ENCODE measurements at regions not wholly inside any gene's neighbourhood (a gene's known extent, or its start where the extent isn't known, plus 50 kb on each side); places are given as distances from the start of the nearest gene placed in this dataset.

DNA sequence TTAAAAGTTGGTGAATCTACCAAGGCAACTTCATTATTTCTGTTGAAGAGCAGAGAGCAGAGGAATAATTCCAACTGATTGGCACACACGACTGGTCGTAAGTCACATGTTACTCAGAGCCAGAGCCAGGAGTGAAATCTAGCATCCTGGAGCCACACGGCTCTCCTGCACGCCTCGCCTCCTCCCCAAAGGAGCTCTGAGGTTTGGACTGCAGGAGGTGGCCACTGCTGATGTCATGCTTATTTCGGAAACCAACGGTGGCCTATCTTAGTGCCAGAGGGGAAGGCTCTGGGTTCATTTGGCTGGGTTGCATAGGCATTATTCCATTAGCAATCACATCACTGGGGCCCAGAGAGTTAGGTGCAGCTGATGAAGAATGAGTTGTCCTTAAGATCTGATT, 123.5 kb upstream of the RALGAPA2 start:
- Histone ChIP-seq H3K27me3 (replicated peaks) (no peaks in the 10 kb centered on the region; the same call in 1 of the 2 replicates), H3K4me1 (replicated peaks) (no peaks in the 10 kb centered on the region), H3K9me3 (replicated peaks) (no peaks in the 10 kb centered on the region), H3K36me3 (no peaks in the 10 kb centered on the region), H3K4me3 (no peak overlapping the region), H3K27ac (no peak overlapping the region)
- no peak for DNase-seq (ENCODE audit: low read depth in 1 of 2, low spot score in 2 of 2)

DNA sequence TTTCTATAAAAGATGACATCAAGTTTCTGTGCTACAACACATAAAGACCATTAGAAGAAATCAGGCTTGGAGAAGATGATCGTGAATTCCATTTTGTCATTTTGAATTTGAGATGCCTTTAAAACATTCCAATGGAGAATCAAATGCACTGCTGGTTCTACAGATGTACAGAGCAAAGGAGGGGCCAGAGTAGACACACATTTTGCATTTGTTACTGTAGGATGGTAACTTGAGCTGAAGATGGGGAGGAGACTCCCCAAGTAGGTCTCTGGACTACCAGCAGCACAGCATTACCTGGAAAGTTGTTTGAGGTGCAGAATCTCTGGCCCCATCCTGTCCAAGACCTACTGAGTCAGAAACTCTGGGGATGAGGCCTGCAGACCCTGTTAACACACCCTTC, 121.6 kb upstream of the RALGAPA2 start:
- H3K36me3 ChIP-seq: no peaks in the 10 kb centered on the region
- no peak overlapping the region for H3K4me3 ChIP-seq
- DNase-seq (ENCODE audit: low read depth in 1 of 2, low spot score in 2 of 2): no peak
- H3K27me3 ChIP-seq (replicated peaks): no peaks in the 10 kb centered on the region; the same call in 1 of the 2 replicates
- H3K9me3 ChIP-seq (replicated peaks): no peaks in the 10 kb centered on the region
- H3K4me1 ChIP-seq (replicated peaks): no peaks in the 10 kb centered on the region
- H3K27ac ChIP-seq: no peak overlapping the region

DNA sequence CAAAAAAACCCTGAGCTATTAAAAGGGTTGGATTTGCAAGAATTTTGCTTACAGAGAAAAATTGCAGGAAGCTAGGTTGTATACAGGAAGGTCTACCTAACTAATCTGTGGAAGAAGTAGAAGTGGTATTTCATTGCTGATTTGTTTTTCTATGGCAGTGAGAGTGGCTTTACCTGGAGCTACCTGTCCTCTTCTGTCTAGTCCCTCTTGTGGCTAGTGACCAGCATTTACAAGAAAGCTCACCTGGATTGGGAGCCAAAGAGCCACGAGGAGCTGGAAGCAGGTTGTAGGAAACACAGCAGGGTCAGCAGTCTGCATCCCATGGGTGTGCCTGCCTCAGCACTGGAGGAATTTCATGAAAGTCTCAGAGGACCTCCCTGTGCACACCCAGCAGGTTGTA, 120.3 kb upstream of the RALGAPA2 start:
- H3K4me3 ChIP-seq: no peak overlapping the region
- H3K4me1 ChIP-seq (replicated peaks): no peaks in the 10 kb centered on the region
- H3K9me3 ChIP-seq (replicated peaks): no peaks in the 10 kb centered on the region
- H3K36me3 ChIP-seq: no peaks in the 10 kb centered on the region
- no peak for DNase-seq (ENCODE audit: low read depth in 1 of 2, low spot score in 2 of 2)
- H3K27me3 ChIP-seq (replicated peaks): no peaks in the 10 kb centered on the region; the same call in 1 of the 2 replicates
- H3K27ac ChIP-seq: no peak overlapping the region

DNA sequence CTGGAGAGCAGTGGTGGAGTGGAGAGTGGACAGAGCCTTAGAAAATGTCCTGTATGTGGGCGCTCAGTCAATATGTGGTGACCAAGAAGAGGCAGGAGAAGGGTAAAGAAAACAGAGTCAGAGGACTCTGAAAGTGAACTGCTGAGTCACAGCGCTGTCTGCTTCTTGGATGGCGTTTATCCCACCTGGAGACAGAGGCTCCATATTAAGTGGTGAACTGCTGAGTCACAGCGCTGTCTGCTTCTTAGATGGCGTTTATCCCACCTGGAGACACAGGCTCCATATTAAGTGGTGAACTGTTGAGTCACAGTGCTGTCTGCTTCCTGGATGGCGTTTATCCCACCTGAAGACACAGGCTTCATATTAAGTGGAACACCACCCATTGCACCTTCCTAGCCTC, 119.3 kb upstream of the RALGAPA2 start:
- Histone ChIP-seq H3K27ac (no peak overlapping the region), H3K9me3 (replicated peaks) (no peaks in the 10 kb centered on the region), H3K4me3 (no peak overlapping the region), H3K4me1 (replicated peaks) (no peaks in the 10 kb centered on the region), H3K27me3 (replicated peaks) (no peaks in the 10 kb centered on the region), H3K36me3 (no peaks in the 10 kb centered on the region)
- DNase-seq (ENCODE audit: low read depth in 1 of 2, low spot score in 2 of 2): no peak

DNA sequence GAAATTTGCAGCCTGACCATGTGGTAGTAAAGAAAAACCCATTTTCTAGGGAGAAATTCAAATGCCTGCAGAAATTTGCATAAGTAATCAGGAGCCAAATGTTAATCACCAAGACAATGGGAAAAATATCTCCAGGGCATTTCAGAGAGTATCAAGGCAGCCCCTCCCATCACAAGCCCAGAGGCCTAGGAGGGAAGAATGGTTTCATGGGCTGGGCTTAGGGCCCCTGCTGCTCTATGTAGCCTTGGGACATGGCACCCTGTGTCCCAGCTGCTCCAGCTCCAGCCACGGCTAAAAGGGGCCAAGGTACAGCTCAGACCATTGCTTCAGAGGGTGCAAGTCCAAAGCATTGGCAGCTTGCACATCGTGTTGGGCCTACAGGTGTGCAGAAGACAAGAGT, 117.2 kb upstream of the RALGAPA2 start:
- Histone ChIP-seq H3K9me3 (replicated peaks) (no peaks in the 10 kb centered on the region), H3K27me3 (replicated peaks) (no peaks in the 10 kb centered on the region), H3K4me3 (no peak overlapping the region), H3K27ac (no peak overlapping the region), H3K4me1 (replicated peaks) (no peaks in the 10 kb centered on the region), H3K36me3 (no peaks in the 10 kb centered on the region)
- DNase-seq (ENCODE audit: low read depth in 1 of 2, low spot score in 2 of 2): no peak

DNA sequence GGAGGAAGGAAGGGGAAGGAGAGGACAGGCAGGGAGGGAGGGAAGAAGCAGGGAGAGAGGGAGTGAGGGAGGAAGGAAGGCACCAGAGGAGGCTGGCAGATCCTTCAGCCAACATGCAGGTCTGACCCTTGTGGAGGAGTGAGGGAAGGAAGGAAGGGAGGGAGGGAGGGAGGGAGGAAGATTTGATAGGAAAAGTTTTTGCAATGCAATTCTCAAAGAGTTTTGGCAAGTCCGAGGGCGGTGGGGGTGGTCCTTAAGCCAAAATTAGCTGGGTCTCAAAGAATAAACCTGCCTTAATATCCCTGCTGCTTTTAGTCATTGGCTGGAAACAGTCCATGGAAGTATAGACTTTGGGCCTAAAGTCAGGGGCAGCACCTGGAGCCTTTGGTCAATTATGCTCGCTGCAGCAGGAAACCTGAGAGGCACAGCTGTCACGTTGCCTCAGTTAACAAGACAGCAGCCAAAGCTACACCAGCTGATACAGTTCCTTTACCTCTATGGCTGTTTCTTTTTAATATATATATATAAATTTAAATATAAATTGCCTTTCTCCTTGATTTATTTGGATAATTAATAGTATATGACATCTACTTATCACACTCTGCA, 115.7 kb upstream of the RALGAPA2 start:
- H3K27ac ChIP-seq: no peak overlapping the region
- no peak for DNase-seq (ENCODE audit: low read depth in 1 of 2, low spot score in 2 of 2)
- no peaks in the 10 kb centered on the region for H3K36me3 ChIP-seq
- H3K27me3 ChIP-seq (replicated peaks): no peaks in the 10 kb centered on the region
- H3K4me3 ChIP-seq: no peak overlapping the region
- no peaks in the 10 kb centered on the region for H3K9me3 ChIP-seq (replicated peaks)
- no peaks in the 10 kb centered on the region for H3K4me1 ChIP-seq (replicated peaks)

DNA sequence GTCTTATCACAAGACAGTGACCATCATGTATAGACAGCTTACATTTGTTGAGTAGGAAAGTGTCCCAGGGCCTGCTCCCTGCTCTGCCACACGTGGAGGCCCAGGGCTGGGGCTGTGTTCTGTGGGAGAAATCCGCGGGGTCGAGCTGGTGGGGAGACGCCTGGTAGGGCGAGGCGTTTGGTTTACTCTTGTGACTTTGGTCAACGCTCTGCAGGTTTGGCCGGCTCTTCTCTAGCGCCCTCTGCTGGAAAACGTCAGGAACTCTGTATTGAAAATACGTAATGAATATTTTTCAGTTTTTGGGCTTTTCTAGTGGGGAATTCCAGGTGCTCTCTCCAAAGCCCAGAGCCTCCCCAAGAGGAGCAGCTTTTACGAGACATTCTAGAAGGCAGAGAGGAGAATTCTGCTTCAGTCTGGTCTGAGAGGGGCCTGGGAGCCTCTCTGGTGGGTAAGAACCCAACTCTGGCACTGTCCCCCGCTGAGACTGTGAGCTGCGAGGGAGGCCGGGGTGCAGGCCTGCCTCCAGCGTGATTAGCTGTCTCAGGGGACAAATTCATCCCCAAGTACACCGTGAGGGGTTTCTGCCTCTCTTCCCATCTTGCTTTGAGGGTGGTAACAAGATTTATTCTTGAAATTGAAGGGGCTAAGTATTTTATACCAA, 112.6 kb upstream of the RALGAPA2 start:
- H3K36me3 ChIP-seq: no peaks in the 10 kb centered on the region
- no peak overlapping the region for H3K27ac ChIP-seq
- no peaks in the 10 kb centered on the region for H3K27me3 ChIP-seq (replicated peaks)
- no peaks in the 10 kb centered on the region for H3K4me1 ChIP-seq (replicated peaks)
- H3K9me3 ChIP-seq (replicated peaks): no peaks in the 10 kb centered on the region
- H3K4me3 ChIP-seq: no peak overlapping the region
- peak in 1 of 2 experiments; percentile 9 for DNase-seq (ENCODE audit: low read depth in 1 of 2, low spot score in 2 of 2)

DNA sequence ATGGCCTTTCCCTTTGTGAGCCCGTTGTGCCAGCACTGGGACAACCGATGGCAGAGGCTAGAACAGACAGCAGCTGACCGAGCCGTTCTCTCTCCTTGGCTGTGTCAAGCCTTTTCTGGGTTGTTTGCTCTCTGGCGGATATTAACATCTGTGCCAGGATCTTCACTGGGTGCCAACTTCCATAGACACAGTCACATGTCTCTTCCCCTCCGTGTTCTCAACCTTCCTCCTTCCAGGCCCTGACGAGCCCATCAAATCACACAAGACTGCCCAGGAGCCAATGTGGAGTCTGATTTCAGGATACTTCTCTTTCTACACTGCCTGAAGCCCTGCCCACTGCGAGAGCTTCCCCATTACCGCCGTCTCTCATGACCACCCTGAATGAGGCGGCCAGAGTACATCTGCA, 111.0 kb upstream of the RALGAPA2 start:
- Histone ChIP-seq H3K27me3 (replicated peaks) (no peaks in the 10 kb centered on the region), H3K4me1 (replicated peaks) (no peaks in the 10 kb centered on the region), H3K9me3 (replicated peaks) (no peaks in the 10 kb centered on the region), H3K27ac (no peak overlapping the region), H3K4me3 (no peak overlapping the region), H3K36me3 (no peaks in the 10 kb centered on the region)
- no peak for DNase-seq (ENCODE audit: low read depth in 1 of 2, low spot score in 2 of 2)

DNA sequence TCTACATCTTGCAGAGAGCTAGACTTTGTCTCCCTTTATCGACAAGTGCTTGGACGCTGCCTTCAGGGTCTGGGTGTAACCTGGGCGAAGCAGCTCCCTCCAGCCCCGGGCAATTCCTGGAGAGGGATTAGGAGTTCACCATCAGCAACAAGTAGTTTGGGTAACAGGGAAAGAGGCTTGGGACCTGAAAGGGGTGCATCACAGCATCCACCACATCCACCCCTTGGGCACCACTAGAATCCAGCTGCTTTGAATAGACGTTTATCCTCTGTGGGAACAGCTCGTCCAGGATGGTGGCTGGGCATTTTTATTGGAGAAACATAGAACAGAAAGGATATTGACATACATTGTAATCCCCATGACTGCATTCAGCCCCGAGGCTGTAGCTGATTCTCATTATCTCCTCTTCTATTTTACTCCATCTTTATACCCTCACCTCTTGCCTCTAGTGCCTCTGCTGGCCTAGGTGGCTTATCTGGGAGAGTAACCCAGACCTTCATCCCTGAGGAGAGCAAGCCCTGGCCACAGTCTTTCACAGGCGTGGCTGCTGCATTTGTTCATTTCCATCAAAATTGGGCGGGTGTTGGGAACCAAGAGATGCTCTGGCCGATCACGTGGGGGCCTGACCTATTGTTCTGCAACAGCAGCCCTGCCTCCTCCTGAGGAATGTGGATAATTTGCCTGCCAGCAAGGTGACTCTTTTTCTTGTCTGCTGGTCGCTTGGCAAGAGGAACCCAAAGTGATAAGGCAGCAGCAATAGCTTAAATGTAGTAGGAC, 109.2 kb upstream of the RALGAPA2 start:
- Histone ChIP-seq H3K4me3 (no peak overlapping the region), H3K9me3 (replicated peaks) (no peaks in the 10 kb centered on the region), H3K27me3 (replicated peaks) (no peaks in the 10 kb centered on the region), H3K4me1 (replicated peaks) (no peaks in the 10 kb centered on the region), H3K27ac (no peak overlapping the region), H3K36me3 (no peaks in the 10 kb centered on the region)
- no peak for DNase-seq (ENCODE audit: low read depth in 1 of 2, low spot score in 2 of 2)

DNA sequence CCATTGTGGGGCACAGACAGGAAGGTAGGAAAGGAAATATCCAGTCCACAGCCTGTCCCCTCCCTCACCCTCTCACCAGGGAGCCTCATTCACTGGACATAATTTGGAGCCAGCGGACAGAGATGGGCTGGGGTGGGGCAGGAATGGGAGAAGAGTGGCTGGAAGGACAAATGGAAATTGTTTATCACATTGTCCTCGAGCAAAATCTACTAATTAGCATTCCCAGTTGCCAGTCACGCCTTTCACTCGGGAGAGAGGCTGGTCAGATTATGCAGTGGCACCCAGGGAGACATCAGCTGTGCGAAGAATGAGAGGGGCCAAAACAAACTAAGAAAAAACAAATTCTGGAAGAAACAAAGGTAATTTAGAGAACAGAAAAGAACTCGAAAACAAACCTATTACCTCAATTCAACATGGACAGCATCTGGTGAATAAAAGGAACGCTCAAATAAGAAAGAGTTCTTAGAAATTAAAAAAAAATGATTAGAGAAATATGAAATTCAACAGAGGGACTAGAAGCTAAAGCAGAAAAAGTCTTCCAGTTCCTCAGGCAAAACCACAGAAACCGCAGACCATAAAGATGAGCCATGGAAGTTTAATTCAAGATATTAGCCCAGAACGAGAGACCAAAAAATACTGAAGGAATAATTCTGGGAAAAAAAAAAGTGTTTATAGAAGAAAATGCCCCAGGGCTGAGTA, 108.5 kb upstream of the RALGAPA2 start:
- Histone ChIP-seq H3K4me3 (no peak overlapping the region), H3K4me1 (replicated peaks) (no peaks in the 10 kb centered on the region)
- no peak for DNase-seq (ENCODE audit: low read depth in 1 of 2, low spot score in 2 of 2)

DNA sequence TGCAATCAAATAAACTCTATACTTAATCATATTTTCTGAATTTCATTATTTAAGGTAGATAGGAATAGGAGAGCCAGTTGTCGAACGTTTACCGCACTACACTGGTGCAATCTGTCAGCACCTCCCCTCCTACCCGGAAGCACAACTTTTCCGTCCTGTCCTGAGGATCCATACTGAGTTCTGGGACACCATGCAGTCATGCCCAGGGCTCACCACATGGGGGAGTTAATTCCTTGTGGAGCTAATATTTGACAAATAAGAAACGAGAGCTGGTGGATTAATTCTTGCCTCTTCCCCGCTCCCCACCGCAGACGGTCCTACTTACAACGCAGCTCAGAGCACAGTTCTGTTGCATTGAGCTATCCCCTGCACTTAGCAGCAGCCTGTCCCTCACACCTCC, 107.7 kb upstream of the RALGAPA2 start:
- no peak for DNase-seq (ENCODE audit: low read depth in 1 of 2, low spot score in 2 of 2)
- Histone ChIP-seq H3K36me3 (no peaks in the 10 kb centered on the region), H3K27ac (no peak overlapping the region), H3K27me3 (replicated peaks) (0 out of 2 replicates have a peak, but pooled peaks cover 2% of the 10 kb centered on the region), H3K4me1 (replicated peaks) (no peaks in the 10 kb centered on the region), H3K4me3 (no peak overlapping the region), H3K9me3 (replicated peaks) (no peaks in the 10 kb centered on the region)

More for the DNA sequence above, 108.5 kb upstream of the RALGAPA2 start:
- no peaks in the 10 kb centered on the region for H3K9me3 ChIP-seq (replicated peaks)
- H3K27me3 ChIP-seq (replicated peaks): no peaks in the 10 kb centered on the region
- no peak overlapping the region for H3K27ac ChIP-seq
- H3K36me3 ChIP-seq: no peaks in the 10 kb centered on the region

DNA sequence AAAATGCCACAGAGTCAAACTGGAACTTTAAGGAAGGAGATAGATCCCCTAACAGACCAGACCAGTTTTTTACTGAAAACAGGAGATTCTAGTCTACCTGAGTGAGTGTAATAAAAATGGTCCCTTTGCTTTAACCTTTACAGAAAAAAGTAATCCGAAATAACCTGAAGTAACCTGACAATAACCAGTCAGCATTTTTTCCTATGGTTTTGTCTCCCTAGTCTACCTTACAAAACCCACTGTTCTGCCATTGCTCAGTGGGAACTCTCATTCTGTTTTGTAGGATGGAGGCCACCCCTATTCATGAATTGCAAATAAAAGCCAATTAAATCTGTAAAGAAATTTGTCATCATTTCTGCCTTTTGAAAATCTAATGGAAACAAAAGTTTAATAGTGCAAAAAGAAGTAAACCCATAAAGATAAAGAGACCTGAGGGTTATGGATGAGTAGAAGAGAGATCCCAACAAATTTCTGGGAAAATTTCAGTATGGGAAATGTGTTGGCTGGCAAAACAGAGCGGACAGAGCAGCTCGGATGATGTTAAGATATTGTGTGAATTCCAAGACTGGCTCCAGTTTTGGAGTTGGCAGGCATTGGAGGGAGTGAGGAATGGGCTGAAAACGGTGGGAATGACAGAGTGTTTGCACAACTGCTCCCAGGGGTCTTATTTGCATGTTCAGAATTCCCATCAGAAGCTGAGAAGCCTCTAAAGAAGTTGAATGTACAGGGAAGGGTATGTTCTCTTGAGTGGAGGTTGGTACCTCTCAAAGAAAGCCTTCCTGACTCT, 104.7 kb upstream of the RALGAPA2 start:
- DNase-seq (ENCODE audit: low read depth in 1 of 2, low spot score in 2 of 2): no peak
- no peak overlapping the region for H3K27ac ChIP-seq
- no peaks in the 10 kb centered on the region for H3K9me3 ChIP-seq (replicated peaks)
- 0 out of 2 replicates have a peak, but pooled peaks cover 2% of the 10 kb centered on the region for H3K27me3 ChIP-seq (replicated peaks)
- no peaks in the 10 kb centered on the region for H3K36me3 ChIP-seq
- H3K4me3 ChIP-seq: no peak overlapping the region
- H3K4me1 ChIP-seq (replicated peaks): no peaks in the 10 kb centered on the region

DNA sequence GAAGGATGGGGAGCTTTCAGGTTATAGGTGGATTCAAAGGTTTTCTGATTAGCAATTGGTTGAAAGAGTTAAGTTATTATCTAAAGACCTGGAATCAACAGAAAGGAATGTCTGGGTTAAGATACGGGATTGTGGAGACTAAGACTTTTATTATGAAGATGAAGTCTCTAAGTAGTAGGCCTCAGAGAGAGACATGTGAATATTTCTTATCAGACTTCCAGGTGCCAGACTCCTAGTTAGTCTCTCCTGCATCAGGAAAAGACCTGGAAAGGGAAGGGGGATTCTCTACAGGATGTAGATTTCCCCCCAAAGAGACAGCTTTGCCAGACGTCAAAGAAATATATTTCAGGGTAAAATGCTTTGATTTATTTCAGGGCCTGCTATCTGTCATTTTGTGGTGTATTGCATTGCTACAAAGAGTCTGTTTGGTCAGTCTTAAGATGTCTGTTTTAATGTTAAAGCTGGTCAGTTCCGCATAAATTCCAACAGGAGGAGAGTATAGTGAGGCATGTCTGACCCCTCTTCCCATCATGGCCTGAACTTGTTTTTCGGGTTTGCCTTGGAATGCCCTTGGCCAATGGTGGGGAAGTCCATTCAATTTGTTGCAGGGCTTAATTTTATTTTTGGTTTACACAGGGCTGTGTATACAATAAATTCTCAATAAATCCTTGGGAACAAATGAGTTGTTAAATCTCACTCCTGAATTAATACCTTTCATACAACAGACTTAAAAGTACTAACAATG, 103.4 kb upstream of the RALGAPA2 start:
- Histone ChIP-seq H3K36me3 (no peaks in the 10 kb centered on the region), H3K4me3 (no peak overlapping the region), H3K27me3 (replicated peaks) (0 out of 2 replicates have a peak, but pooled peaks cover 2% of the 10 kb centered on the region), H3K27ac (no peak overlapping the region), H3K4me1 (replicated peaks) (no peaks in the 10 kb centered on the region), H3K9me3 (replicated peaks) (no peaks in the 10 kb centered on the region)
- DNase-seq (ENCODE audit: low read depth in 1 of 2, low spot score in 2 of 2): no peak

All from SJSA1 (cell line).